GM13977 (cell line): ENCODE measurements at regions not wholly inside any gene's neighbourhood (a gene's known extent, or its start where the extent isn't known, plus 50 kb on each side); places are given as distances from the start of the nearest gene placed in this dataset.

Experiments used
- DNase-seq: peaks from one replicate; pipeline ENCODE4 v3.0.0; 2012; ENCODE audit warnings: low spot score
- CTCF ChIP-seq: IDR thresholded peaks from 2 replicates; pipeline ENCODE4 v1.5.1; 2012; ENCODE audit warnings: mild to moderate bottlenecking, control low read depth; ENCODE audit not compliant: insufficient read depth; ENCODE audit errors: extremely low read depth, missing control alignments
- in situ Hi-C: fragments of 300-500 bp; cut with MboI; formaldehyde crosslinking; loops from one replicate; pipeline ENCODE4 v1.12.0; 2022; ENCODE audit warnings: low sequenced_read_pairs, low pct_unique_long_range_greater_than_20kb, mixed read lengths, inconsistent platforms; ENCODE audit not compliant: unreplicated experiment

- peak; percentile 3 for DNase-seq
- TF ChIP-seq CTCF = no peak
These were observed 52.0 kb upstream of the FAM20B start for GRCh38 chr1:178973652-178974101.

More at GRCh38 chr1:178973652-178974101, 52.0 kb upstream of the FAM20B start:
- in situ Hi-C loops = no loop called here
